ENCODE measurements at regions not wholly inside any gene's neighbourhood (a gene's known extent, or its start where the extent isn't known, plus 50 kb on each side); places are given as distances from the start of the nearest gene placed in this dataset.
"Not testable (repeated sequence)": the region's sequence is repeated elsewhere in the genome, so short reads cannot be mapped to it uniquely, and the experiment has no call there.

GRCh38 chr2:111373060-111373459, 252.3 kb downstream of the BCL2L11 start:
- not testable (repeated sequence) for DNase-seq

GRCh38 chr2:111373989-111374388, 253.3 kb downstream of the BCL2L11 start:
- not testable (repeated sequence) for DNase-seq

- not testable (repeated sequence) for DNase-seq
Observed at GRCh38 chr2:111374734-111375133, 254.0 kb downstream of the BCL2L11 start.

GRCh38 chr2:111375320-111375883, 254.7 kb downstream of the BCL2L11 start:
- peak; percentile 47 for DNase-seq

GRCh38 chr2:111376272-111376970, 255.7 kb downstream of the BCL2L11 start:
- not testable (repeated sequence) for DNase-seq

- not testable (repeated sequence) for DNase-seq
Observed at GRCh38 chr2:111376971-111377352, 256.2 kb downstream of the BCL2L11 start.

- DNase-seq: not testable (repeated sequence)
Observed at GRCh38 chr2:111377386-111377959, 256.8 kb downstream of the BCL2L11 start.

- not testable (repeated sequence) for DNase-seq
Observed at GRCh38 chr2:111378348-111378747, 257.6 kb downstream of the BCL2L11 start.

- DNase-seq: not testable (repeated sequence)
Observed at GRCh38 chr2:111380733-111381439, 260.2 kb downstream of the BCL2L11 start.

GRCh38 chr2:111381530-111382306, 261.0 kb downstream of the BCL2L11 start:
- not testable (repeated sequence) for DNase-seq

- not testable (repeated sequence) for DNase-seq
Observed at GRCh38 chr2:111382507-111382906, 261.8 kb downstream of the BCL2L11 start.

GRCh38 chr2:111383311-111383710, 262.6 kb downstream of the BCL2L11 start:
- not testable (repeated sequence) for DNase-seq

- DNase-seq: not testable (repeated sequence)
Observed at GRCh38 chr2:111385226-111385957, 264.7 kb downstream of the BCL2L11 start.

GRCh38 chr2:111390605-111391004, 269.9 kb downstream of the BCL2L11 start:
- DNase-seq: not testable (repeated sequence)

- not testable (repeated sequence) for DNase-seq
Observed at GRCh38 chr2:111395350-111396128, 274.8 kb downstream of the BCL2L11 start.

GRCh38 chr2:111400598-111401253, 280.0 kb downstream of the BCL2L11 start:
- DNase-seq: not testable (repeated sequence)

- DNase-seq: not testable (repeated sequence)
Observed at GRCh38 chr2:111401270-111402140, 280.8 kb downstream of the BCL2L11 start.

- DNase-seq: not testable (repeated sequence)
Observed at GRCh38 chr2:111402450-111402849, 281.7 kb downstream of the BCL2L11 start.

- DNase-seq: not testable (repeated sequence)
Observed at GRCh38 chr2:111403287-111403686, 282.6 kb downstream of the BCL2L11 start.
